ENCODE measurements at regions not wholly inside any gene's neighbourhood (a gene's known extent, or its start where the extent isn't known, plus 50 kb on each side); places are given as distances from the start of the nearest gene placed in this dataset.

DNA sequence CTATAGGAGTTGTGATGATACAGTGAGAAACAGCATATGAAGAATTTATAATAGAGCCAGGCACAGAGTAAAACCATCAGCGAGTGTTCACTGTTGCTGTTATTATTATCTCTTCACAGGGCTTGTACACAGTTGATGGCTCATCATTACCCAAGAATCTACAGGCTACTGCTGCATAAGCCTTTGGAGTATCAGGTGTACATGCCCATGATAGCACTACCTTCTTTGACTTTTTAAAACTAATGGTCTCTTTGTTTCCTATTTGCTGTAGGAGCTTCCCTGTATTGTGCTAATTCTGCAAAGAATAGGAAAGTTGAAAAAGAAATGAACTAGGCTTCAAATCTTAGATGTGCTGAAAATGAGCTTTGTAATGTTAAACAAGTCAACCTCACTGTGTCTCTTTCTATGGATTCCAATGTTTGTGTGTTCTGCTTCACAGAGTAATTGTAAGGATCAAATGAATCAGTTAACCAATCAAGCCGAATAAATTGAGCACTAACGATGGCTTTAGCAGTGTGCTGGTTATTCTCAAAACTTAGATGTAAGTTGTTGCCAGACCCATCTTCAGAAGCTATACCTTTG lies 138.8 kb downstream of the TUSC7 start:
- no peaks in the 10 kb centered on the region for H3K79me2 ChIP-seq (ENCODE audit: low read length)
- intact Hi-C loops (cut with micrococcal nuclease), result no loop called here
- no peaks in the 10 kb centered on the region for H3K36me3 ChIP-seq (ENCODE audit: low read depth, low read length)
- no peak for DNase-seq
- no peak overlapping the region for H3K27ac ChIP-seq (ENCODE audit: low read length)
- no peaks in the 10 kb centered on the region for H3K27me3 ChIP-seq (ENCODE audit: low read length)
- no peak for ATAC-seq
- no peaks in the 10 kb centered on the region for H4K20me1 ChIP-seq (ENCODE audit: low read length)
- BruUV-seq (replicated peaks), result no TSS peak
- peaks cover 4% of the 10 kb centered on the region; the same call in 1 of the 2 replicates for H3K9me3 ChIP-seq (ENCODE audit: low read length)
- H3K4me3 ChIP-seq (ENCODE audit: low read length), result no peak overlapping the region
- H3K9ac ChIP-seq (ENCODE audit: low read length), result no peak overlapping the region
- H3K4me1 ChIP-seq (ENCODE audit: insufficient read depth, low read length), result no peaks in the 10 kb centered on the region
- TF ChIP-seq EZH2 (IDR thresholded peaks at IDR 0.05; ENCODE audit: low read length, unreplicated experiment) (no peak), EZH2phosphoT487 (IDR thresholded peaks at IDR 0.05; ENCODE audit: borderline replicate concordance, low read length) (no peak)
- TF ChIP-seq, protein P1, sequence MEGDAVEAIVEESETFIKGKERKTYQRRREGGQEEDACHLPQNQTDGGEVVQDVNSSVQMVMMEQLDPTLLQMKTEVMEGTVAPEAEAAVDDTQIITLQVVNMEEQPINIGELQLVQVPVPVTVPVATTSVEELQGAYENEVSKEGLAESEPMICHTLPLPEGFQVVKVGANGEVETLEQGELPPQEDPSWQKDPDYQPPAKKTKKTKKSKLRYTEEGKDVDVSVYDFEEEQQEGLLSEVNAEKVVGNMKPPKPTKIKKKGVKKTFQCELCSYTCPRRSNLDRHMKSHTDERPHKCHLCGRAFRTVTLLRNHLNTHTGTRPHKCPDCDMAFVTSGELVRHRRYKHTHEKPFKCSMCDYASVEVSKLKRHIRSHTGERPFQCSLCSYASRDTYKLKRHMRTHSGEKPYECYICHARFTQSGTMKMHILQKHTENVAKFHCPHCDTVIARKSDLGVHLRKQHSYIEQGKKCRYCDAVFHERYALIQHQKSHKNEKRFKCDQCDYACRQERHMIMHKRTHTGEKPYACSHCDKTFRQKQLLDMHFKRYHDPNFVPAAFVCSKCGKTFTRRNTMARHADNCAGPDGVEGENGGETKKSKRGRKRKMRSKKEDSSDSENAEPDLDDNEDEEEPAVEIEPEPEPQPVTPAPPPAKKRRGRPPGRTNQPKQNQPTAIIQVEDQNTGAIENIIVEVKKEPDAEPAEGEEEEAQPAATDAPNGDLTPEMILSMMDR (conservative IDR thresholded peaks at IDR 0.05; ENCODE audit: low read depth, low read length), result no peak
- no peaks in the 10 kb centered on the region for H3K9me2 ChIP-seq (replicated peaks; ENCODE audit: low read length)
- no peak overlapping the region for H2AFZ ChIP-seq (ENCODE audit: low read length)
- no peak overlapping the region for H3K4me2 ChIP-seq (ENCODE audit: low read length)
- CTCF ChIA-PET, result no interaction called here
- no peaks in the 10 kb centered on the region for H3F3A ChIP-seq (ENCODE audit: low read length, unreplicated experiment)
- POLR2A ChIA-PET (ENCODE audit: unreplicated experiment), result no interaction called here

DNA sequence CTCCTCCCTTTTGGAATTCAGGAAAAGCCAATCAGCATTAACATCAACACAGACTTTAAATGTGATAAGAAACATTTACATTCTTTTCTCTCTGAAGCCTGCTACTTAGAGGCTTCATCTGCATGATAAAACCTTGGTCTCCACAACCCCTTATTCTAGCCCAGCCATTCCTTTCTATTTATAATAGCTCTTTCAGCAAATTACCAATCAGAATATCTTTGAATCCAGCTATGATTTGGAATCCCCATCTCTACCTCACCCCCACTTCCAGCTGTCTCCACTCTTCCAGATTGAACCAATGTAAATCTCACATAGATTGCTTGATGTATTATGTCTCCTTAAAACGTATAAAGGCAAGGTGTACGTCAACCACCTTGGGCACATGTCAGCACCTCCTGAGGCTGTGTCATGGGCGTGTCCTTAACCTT lies 139.7 kb downstream of the TUSC7 start:
- no peak for DNase-seq
- ATAC-seq, result no peak
- no peak overlapping the region for H3K9ac ChIP-seq (ENCODE audit: low read length)
- H3K4me1 ChIP-seq (ENCODE audit: insufficient read depth, low read length), result no peaks in the 10 kb centered on the region
- ChIA-PET CTCF (no interaction called here), POLR2A (ENCODE audit: unreplicated experiment) (no interaction called here)
- intact Hi-C loops (cut with micrococcal nuclease), result no loop called here
- H3K27me3 ChIP-seq (ENCODE audit: low read length), result no peaks in the 10 kb centered on the region
- no peak overlapping the region for H3K27ac ChIP-seq (ENCODE audit: low read length)
- H3K79me2 ChIP-seq (ENCODE audit: low read length), result no peaks in the 10 kb centered on the region
- no TSS peak for BruUV-seq (replicated peaks)
- peaks cover 4% of the 10 kb centered on the region; the same call in 1 of the 2 replicates for H3K9me3 ChIP-seq (ENCODE audit: low read length)
- no peak overlapping the region for H2AFZ ChIP-seq (ENCODE audit: low read length)
- no peaks in the 10 kb centered on the region for H3K36me3 ChIP-seq (ENCODE audit: low read depth, low read length)
- no peak for TF ChIP-seq EZH2 (IDR thresholded peaks at IDR 0.05; ENCODE audit: low read length, unreplicated experiment)
- no peak for TF ChIP-seq EZH2phosphoT487 (IDR thresholded peaks at IDR 0.05; ENCODE audit: borderline replicate concordance, low read length)
- TF ChIP-seq, protein P1 (conservative IDR thresholded peaks at IDR 0.05; ENCODE audit: low read depth, low read length), result no peak
- no peak overlapping the region for H3K4me3 ChIP-seq (ENCODE audit: low read length)
- no peak overlapping the region for H3K4me2 ChIP-seq (ENCODE audit: low read length)
- no peaks in the 10 kb centered on the region for H3K9me2 ChIP-seq (replicated peaks; ENCODE audit: low read length)
- H3F3A ChIP-seq (ENCODE audit: low read length, unreplicated experiment), result no peaks in the 10 kb centered on the region
- H4K20me1 ChIP-seq (ENCODE audit: low read length), result no peaks in the 10 kb centered on the region

DNA sequence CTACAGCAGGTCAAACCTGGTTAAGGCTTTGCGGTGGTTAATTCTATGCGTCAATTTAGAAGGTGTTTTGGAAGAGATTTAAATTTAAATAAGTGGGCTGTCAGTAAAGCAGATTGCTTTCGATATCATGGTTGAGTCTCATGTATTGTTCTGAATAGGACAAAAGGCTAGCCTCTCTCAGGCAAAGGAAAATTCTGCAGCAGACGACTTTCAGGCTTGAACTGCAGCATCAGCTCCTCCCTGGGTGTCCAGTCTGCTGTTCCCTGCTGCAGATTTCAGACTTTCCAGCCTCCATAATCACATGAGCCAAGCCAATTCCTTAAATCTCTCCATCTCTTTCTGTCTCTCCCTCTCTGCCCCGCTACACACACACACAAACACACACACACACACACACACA lies 143.2 kb downstream of the TUSC7 start:
- H3K36me3 ChIP-seq (ENCODE audit: low read depth, low read length), result no peaks in the 10 kb centered on the region
- H3K4me1 ChIP-seq (ENCODE audit: insufficient read depth, low read length), result no peaks in the 10 kb centered on the region
- H2AFZ ChIP-seq (ENCODE audit: low read length), result no peak overlapping the region
- H3K9me3 ChIP-seq (ENCODE audit: low read length), result no peaks in the 10 kb centered on the region
- no peaks in the 10 kb centered on the region for H4K20me1 ChIP-seq (ENCODE audit: low read length)
- H3K27ac ChIP-seq (ENCODE audit: low read length), result no peak overlapping the region
- no peaks in the 10 kb centered on the region for H3F3A ChIP-seq (ENCODE audit: low read length, unreplicated experiment)
- H3K9ac ChIP-seq (ENCODE audit: low read length), result no peak overlapping the region
- ATAC-seq (no peak), DNase-seq (no peak)
- no peak for TF ChIP-seq EZH2phosphoT487 (IDR thresholded peaks at IDR 0.05; ENCODE audit: borderline replicate concordance, low read length)
- TF ChIP-seq, protein P1 (conservative IDR thresholded peaks at IDR 0.05; ENCODE audit: low read depth, low read length), result no peak
- TF ChIP-seq EZH2 (IDR thresholded peaks at IDR 0.05; ENCODE audit: low read length, unreplicated experiment), result no peak
- POLR2A ChIA-PET (ENCODE audit: unreplicated experiment), result no interaction called here
- intact Hi-C loops (cut with micrococcal nuclease), result no loop called here
- no peak overlapping the region for H3K4me3 ChIP-seq (ENCODE audit: low read length)
- BruUV-seq (replicated peaks), result no TSS peak
- no peak overlapping the region for H3K4me2 ChIP-seq (ENCODE audit: low read length)
- CTCF ChIA-PET, result no interaction called here
- no peaks in the 10 kb centered on the region for H3K9me2 ChIP-seq (replicated peaks; ENCODE audit: low read length)
- H3K79me2 ChIP-seq (ENCODE audit: low read length), result no peaks in the 10 kb centered on the region
- no peaks in the 10 kb centered on the region for H3K27me3 ChIP-seq (ENCODE audit: low read length)

Data from PC-3 (cell line).